SK-N-SH treated with all-trans-retinoic acid at 6 μM for 48 hours (cell line): ENCODE measurements at regions not wholly inside any gene's neighbourhood (a gene's known extent, or its start where the extent isn't known, plus 50 kb on each side); places are given as distances from the start of the nearest gene placed in this dataset.

Experiments
- ARNTL ChIP-seq: fragments of 450-650 bp; formaldehyde crosslinking; IDR thresholded peaks from 2 replicates; pipeline ENCODE4 v1.5.0; 2020; ENCODE audit warnings: low read depth, mild to moderate bottlenecking, moderate library complexity, borderline replicate concordance
- CSRNP3 ChIP-seq: fragments of 250-450 bp; sonication (Bioruptor Pico); IDR thresholded peaks from 2 replicates; pipeline ENCODE4 v1.5.1; 2021; ENCODE audit warnings: mild to moderate bottlenecking, moderate library complexity
- ESRRG ChIP-seq: fragments of 250-450 bp; sonication (Bioruptor Pico); IDR thresholded peaks from 2 replicates; pipeline ENCODE4 v1.6.1; 2021; ENCODE audit warnings: mild to moderate bottlenecking
- POU6F1 ChIP-seq: fragments of 250-450 bp; sonication (Bioruptor Pico); IDR thresholded peaks from 2 replicates; pipeline ENCODE4 v1.8.0; 2021; ENCODE audit warnings: low read depth, mild to moderate bottlenecking, moderate library complexity, borderline replicate concordance
- PPARA ChIP-seq: fragments of 250-450 bp; sonication (Bioruptor Pico); IDR thresholded peaks from 2 replicates; pipeline ENCODE4 v1.5.0; 2020; ENCODE audit warnings: mild to moderate bottlenecking, borderline replicate concordance
- ZFP3 ChIP-seq: fragments of 250-450 bp; sonication (Bioruptor Pico); IDR thresholded peaks from 2 replicates; pipeline ENCODE4 v1.5.0; 2020; ENCODE audit warnings: mild to moderate bottlenecking, moderate library complexity
- TF ChIP-seq, protein P1 (sequence below): fragments of 250-450 bp; sonication (Bioruptor Pico); IDR thresholded peaks from 2 replicates; pipeline ENCODE4 v1.5.1; 2020; ENCODE audit warnings: low read depth, mild to moderate bottlenecking, moderate library complexity

DNA sequence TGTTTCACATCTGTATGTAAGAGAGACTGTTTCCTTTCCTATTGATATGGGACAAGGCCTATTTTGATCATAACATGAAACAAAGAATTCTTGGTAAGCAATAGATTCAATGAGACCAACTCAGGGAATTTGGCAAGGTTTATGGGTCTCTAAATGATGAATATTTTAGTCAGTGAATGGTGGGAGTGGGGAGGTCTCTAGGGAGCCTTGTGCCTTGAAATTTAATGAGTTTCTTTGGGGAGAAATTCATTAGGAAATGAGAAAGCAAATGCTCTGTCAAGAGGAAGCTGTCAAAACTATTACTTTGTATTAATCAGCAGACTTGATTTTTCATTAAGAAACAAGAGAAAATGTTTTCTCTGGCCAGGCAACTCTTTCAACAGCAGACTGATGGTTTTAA, 921.7 kb upstream of the API5 start:
- no peak for TF ChIP-seq CSRNP3
- TF ChIP-seq, protein P1, sequence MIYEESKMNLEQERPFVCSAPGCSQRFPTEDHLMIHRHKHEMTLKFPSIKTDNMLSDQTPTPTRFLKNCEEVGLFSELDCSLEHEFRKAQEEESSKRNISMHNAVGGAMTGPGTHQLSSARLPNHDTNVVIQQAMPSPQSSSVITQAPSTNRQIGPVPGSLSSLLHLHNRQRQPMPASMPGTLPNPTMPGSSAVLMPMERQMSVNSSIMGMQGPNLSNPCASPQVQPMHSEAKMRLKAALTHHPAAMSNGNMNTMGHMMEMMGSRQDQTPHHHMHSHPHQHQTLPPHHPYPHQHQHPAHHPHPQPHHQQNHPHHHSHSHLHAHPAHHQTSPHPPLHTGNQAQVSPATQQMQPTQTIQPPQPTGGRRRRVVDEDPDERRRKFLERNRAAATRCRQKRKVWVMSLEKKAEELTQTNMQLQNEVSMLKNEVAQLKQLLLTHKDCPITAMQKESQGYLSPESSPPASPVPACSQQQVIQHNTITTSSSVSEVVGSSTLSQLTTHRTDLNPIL (CRISPR knock-in tag), result no peak
- TF ChIP-seq ZFP3 (CRISPR knock-in tag), result no peak
- no peak for TF ChIP-seq PPARA
- no peak for TF ChIP-seq ARNTL (CRISPR knock-in tag)
- no peak for TF ChIP-seq ESRRG (CRISPR knock-in tag)
- TF ChIP-seq POU6F1 (CRISPR knock-in tag), result no peak
